H9 (cell line): ENCODE measurements at regions not wholly inside any gene's neighbourhood (a gene's known extent, or its start where the extent isn't known, plus 50 kb on each side); places are given as distances from the start of the nearest gene placed in this dataset.

Source experiments
- DNase-seq: peaks from one replicate; pipeline ENCODE4 v3.0.0-alpha.2; 2017
- H2AFZ ChIP-seq: one replicate; pipeline ENCODE4 v1.6.1; 2013; ENCODE audit warnings: mild to moderate bottlenecking, low read length, control low read depth, moderate library complexity
- H2AK5ac ChIP-seq: 2 replicates; pipeline ENCODE4 v1.6.1; 2013; ENCODE audit warnings: low read length, control low read depth, mixed read lengths; ENCODE audit not compliant: insufficient read length
- H2BK120ac ChIP-seq: one replicate; pipeline ENCODE4 v1.6.1; 2013; ENCODE audit warnings: low read depth, mild to moderate bottlenecking, low read length, control low read depth, inconsistent platforms; ENCODE audit not compliant: poor library complexity, severe bottlenecking
- H2BK12ac ChIP-seq: 2 replicates; pipeline ENCODE4 v1.6.1; 2013; ENCODE audit warnings: low read length, control low read depth, mixed read lengths, low read depth; ENCODE audit not compliant: insufficient read length
- H2BK15ac ChIP-seq: 2 replicates; pipeline ENCODE4 v1.6.1; 2013; ENCODE audit warnings: low read depth, low read length, control low read depth
- H2BK20ac ChIP-seq: one replicate; pipeline ENCODE4 v1.6.1; 2013; ENCODE audit warnings: low read depth, mild to moderate bottlenecking, low read length, control low read depth, inconsistent platforms; ENCODE audit not compliant: poor library complexity, severe bottlenecking
- H2BK5ac ChIP-seq: 2 replicates; pipeline ENCODE4 v1.6.1; 2013; ENCODE audit warnings: low read length, control low read depth, mixed read lengths; ENCODE audit not compliant: insufficient read length
- H3K14ac ChIP-seq: 2 replicates; pipeline ENCODE4 v1.6.1; 2013; ENCODE audit warnings: low read length, control low read depth; ENCODE audit not compliant: insufficient read depth
- H3K18ac ChIP-seq: 2 replicates; pipeline ENCODE4 v1.6.1; 2013; ENCODE audit warnings: low read depth, mild to moderate bottlenecking, mixed read lengths, low read length, control low read depth; ENCODE audit not compliant: insufficient read length
- H3K23ac ChIP-seq: 2 replicates; pipeline ENCODE4 v1.6.1; 2013; ENCODE audit warnings: low read length, control low read depth, mixed read lengths, low read depth; ENCODE audit not compliant: insufficient read length
- H3K23me2 ChIP-seq: 2 replicates; pipeline ENCODE4 v1.6.1; 2013; ENCODE audit warnings: low read depth, mild to moderate bottlenecking, mixed read lengths, low read length, control low read depth; ENCODE audit not compliant: insufficient read length, poor library complexity, severe bottlenecking
- H3K27ac ChIP-seq: 2 replicates; pipeline ENCODE4 v1.5.1; 2013; ENCODE audit warnings: low read length, control low read depth, mixed read lengths, low read depth; ENCODE audit not compliant: insufficient read length
- H3K27me3 ChIP-seq: 2 replicates; pipeline ENCODE4 v1.6.1; 2013; ENCODE audit warnings: low read length, control low read depth, inconsistent platforms; ENCODE audit not compliant: insufficient read depth
- H3K4ac ChIP-seq: 2 replicates; pipeline ENCODE4 v1.6.1; 2013; ENCODE audit warnings: low read depth, mild to moderate bottlenecking, control low read depth, inconsistent platforms, low read length, moderate library complexity
- H3K4me1 ChIP-seq: 2 replicates; pipeline ENCODE4 v1.6.1; 2013; ENCODE audit warnings: low read length, control low read depth, inconsistent platforms; ENCODE audit not compliant: insufficient read depth
- H3K4me2 ChIP-seq: 2 replicates; pipeline ENCODE4 v1.6.1; 2013; ENCODE audit warnings: low read length, control low read depth, mixed read lengths; ENCODE audit not compliant: insufficient read length, insufficient read depth
- H3K56ac ChIP-seq: 2 replicates; pipeline ENCODE4 v1.6.1; 2013; ENCODE audit warnings: low read depth, mild to moderate bottlenecking, mixed read lengths, low read length, control low read depth; ENCODE audit not compliant: insufficient read length
- H3K79me1 ChIP-seq: 2 replicates; pipeline ENCODE4 v1.6.1; 2013; ENCODE audit warnings: low read depth, mild to moderate bottlenecking, moderate library complexity, low read length, control low read depth, inconsistent platforms; ENCODE audit not compliant: insufficient read depth, poor library complexity, severe bottlenecking
- H3K79me2 ChIP-seq: 2 replicates; pipeline ENCODE4 v1.6.1; 2013; ENCODE audit warnings: low read length, control low read depth, inconsistent platforms; ENCODE audit not compliant: insufficient read depth
- H3K9ac ChIP-seq: 2 replicates; pipeline ENCODE4 v1.6.1; 2013; ENCODE audit warnings: low read length, control low read depth, mixed read lengths; ENCODE audit not compliant: insufficient read length; ENCODE audit errors: extremely low read depth
- H3K9me3 ChIP-seq: one replicate; pipeline ENCODE4 v1.6.1; 2013; ENCODE audit warnings: low read depth, low read length, inconsistent platforms; ENCODE audit not compliant: control insufficient read depth
- H3T11ph ChIP-seq: one replicate; pipeline ENCODE4 v1.6.1; 2013; ENCODE audit warnings: mild to moderate bottlenecking, low read length, control low read depth, inconsistent platforms
- H4K20me1 ChIP-seq: one replicate; pipeline ENCODE4 v1.6.1; 2013; ENCODE audit not compliant: control insufficient read depth, insufficient read length, insufficient read depth
- H4K5ac ChIP-seq: 2 replicates; pipeline ENCODE4 v1.6.1; 2013; ENCODE audit warnings: low read depth, mild to moderate bottlenecking, mixed read lengths, low read length, control low read depth; ENCODE audit not compliant: insufficient read length
- H4K8ac ChIP-seq: replicated peaks from 2 replicates; pipeline ENCODE4 v1.6.1; 2013; ENCODE audit warnings: low read length, control low read depth, mixed read lengths, low read depth; ENCODE audit not compliant: insufficient read length
- H4K91ac ChIP-seq: 2 replicates; pipeline ENCODE4 v1.6.1; 2013; ENCODE audit warnings: low read depth, mild to moderate bottlenecking, moderate library complexity, mixed read lengths, low read length, control low read depth; ENCODE audit not compliant: insufficient read length
- H3K27ac Mint-ChIP-seq, 3 experiments: 2 replicates in 2 of 3; 3 replicates in 1 of 3; pipeline ENCODE4 v1.8.0; 2020 to 2021; ENCODE audit warnings: mixed read lengths in 3 of 3, mild to moderate bottlenecking in 1 of 3, moderate library complexity in 1 of 3
- H3K27me3 Mint-ChIP-seq: 2 replicates; pipeline ENCODE4 v1.8.0; 2021; ENCODE audit warnings: low read depth, mild to moderate bottlenecking, moderate library complexity, mixed read lengths
- H3K36me3 Mint-ChIP-seq, 3 experiments: 2 replicates in 2 of 3; 3 replicates in 1 of 3; pipeline ENCODE4 v1.8.0; 2020 to 2021; ENCODE audit warnings: low read depth in 3 of 3, mixed read lengths in 3 of 3; ENCODE audit not compliant: insufficient read depth in 1 of 3
- H3K4me1 Mint-ChIP-seq, 2 experiments: 2 replicates each; pipeline ENCODE4 v1.8.0; 2020; ENCODE audit warnings: mixed read lengths in 2 of 2
- H3K4me3 Mint-ChIP-seq, 2 experiments: 2 replicates in 1 of 2; 3 replicates in 1 of 2; pipeline ENCODE4 v1.8.0; 2020 to 2021; ENCODE audit warnings: mild to moderate bottlenecking in 2 of 2, mixed read lengths in 2 of 2, moderate library complexity in 1 of 2
- H3K9me3 Mint-ChIP-seq, 2 experiments: 2 replicates in 1 of 2; 3 replicates in 1 of 2; pipeline ENCODE4 v1.8.0; 2020; ENCODE audit warnings: mild to moderate bottlenecking in 2 of 2, mixed read lengths in 2 of 2, moderate library complexity in 1 of 2
- CTCF ChIP-seq: fragments of 200-600 bp; sonication (generic); conservative IDR thresholded peaks from 3 replicates; pipeline ENCODE4 v1.8.0; 2021; ENCODE audit warnings: antibody characterized with exemption, mild to moderate bottlenecking
- WGBS: extraction: QIAGEN DNeasy Blood & Tissue Kit; methylation state at CpG from one replicate; pipeline ENCODE4 v1.1.7; 2013; ENCODE audit warnings: missing lambda C conversion rate, low lambda C conversion rate, mixed read lengths; ENCODE audit not compliant: insufficient read length; ENCODE audit errors: extremely low coverage; 5-methylcytosine and 5-hydroxymethylcytosine counted together

DNA sequence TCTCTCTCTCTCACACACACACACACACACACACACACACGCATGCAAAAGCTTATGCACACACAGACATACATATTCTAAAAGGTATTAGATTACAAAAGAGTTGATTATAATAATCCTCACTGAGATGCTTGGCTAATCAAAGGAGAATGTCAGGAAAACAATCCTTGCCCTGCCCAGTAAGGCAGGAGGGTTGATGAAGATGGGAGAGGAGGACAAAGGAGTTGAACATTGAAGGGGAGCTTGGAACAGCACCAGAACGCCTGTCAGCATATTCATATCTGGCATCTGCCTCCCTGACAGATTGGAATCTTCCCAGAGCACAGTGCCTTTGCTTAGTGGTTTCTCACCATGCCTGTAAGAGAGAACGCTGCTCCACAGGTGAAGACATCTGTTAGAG lies 68.6 kb upstream of the PALMD start:
- Histone ChIP-seq H3K79me2 (no peaks in the 10 kb centered on the region), H3K18ac (no peak overlapping the region), H4K5ac (no peak overlapping the region), H3K27ac (no peak overlapping the region), H2BK12ac (no peak overlapping the region), H3K4ac (no peak overlapping the region), H2AK5ac (no peak overlapping the region), H3K9me3 (no peaks in the 10 kb centered on the region), H2BK20ac (no peak overlapping the region), H3K79me1 (no peaks in the 10 kb centered on the region), H2BK5ac (no peak overlapping the region), H3K4me2 (no peak overlapping the region), H3K14ac (no peak overlapping the region), H3T11ph (no peak overlapping the region), H3K27me3 (no peaks in the 10 kb centered on the region), H4K91ac (no peak overlapping the region), H2BK15ac (no peak overlapping the region), H4K20me1 (no peaks in the 10 kb centered on the region), H2BK120ac (no peak overlapping the region), H3K56ac (no peak overlapping the region), H2AFZ (no peak overlapping the region), H3K23ac (no peak overlapping the region), H4K8ac (no peak overlapping the region), H3K4me1 (no peaks in the 10 kb centered on the region), H3K9ac (no peak overlapping the region), H3K23me2 (no peaks in the 10 kb centered on the region)
- H3K4me3 Mint-ChIP-seq: no peak overlapping the region
- WGBS: no CpG with 5 or more reads among the region's 3 CpGs
- TF ChIP-seq CTCF: no peak
- H3K36me3 Mint-ChIP-seq: no peaks in the 10 kb centered on the region
- H3K27ac Mint-ChIP-seq: no peak overlapping the region
- no peaks in the 10 kb centered on the region for H3K27me3 Mint-ChIP-seq
- peaks cover 3 to 8% of the 10 kb centered on the region in 2 experiments; a peak in 3 of 4 replicates for H3K4me1 Mint-ChIP-seq
- DNase-seq: no peak
- H3K9me3 Mint-ChIP-seq: no peaks in the 10 kb centered on the region
